Neuronal stem cell (in vitro differentiated cells): ENCODE measurements at regions not wholly inside any gene's neighbourhood (a gene's known extent, or its start where the extent isn't known, plus 50 kb on each side); places are given as distances from the start of the nearest gene placed in this dataset.

Source experiments
- DNase-seq: peaks from one replicate; pipeline ENCODE4 v3.0.0-alpha.2; 2013; ENCODE audit warnings: low spot score
- H2AFZ ChIP-seq: one replicate; pipeline ENCODE4 v1.6.1; 2013; ENCODE audit warnings: mild to moderate bottlenecking, low read length, inconsistent platforms
- H2AK5ac ChIP-seq: 2 replicates; pipeline ENCODE4 v1.6.1; 2013; ENCODE audit warnings: low read depth, mild to moderate bottlenecking, inconsistent platforms, low read length, moderate library complexity, mixed read lengths
- H2BK120ac ChIP-seq: 2 replicates; pipeline ENCODE4 v1.6.1; 2013; ENCODE audit warnings: low read depth, mild to moderate bottlenecking, inconsistent platforms, low read length, moderate library complexity, mixed read lengths
- H2BK12ac ChIP-seq: one replicate; pipeline ENCODE4 v1.6.1; 2013; ENCODE audit warnings: low read length, inconsistent platforms
- H2BK15ac ChIP-seq: 2 replicates; pipeline ENCODE4 v1.6.1; 2013; ENCODE audit warnings: mild to moderate bottlenecking, low read length, inconsistent platforms, mixed read lengths
- H2BK5ac ChIP-seq: one replicate; pipeline ENCODE4 v1.6.1; 2013; ENCODE audit warnings: inconsistent platforms, mild to moderate bottlenecking, low read length, moderate library complexity
- H3K14ac ChIP-seq: one replicate; pipeline ENCODE4 v1.6.1; 2013; ENCODE audit warnings: low read length, inconsistent platforms
- H3K18ac ChIP-seq: 2 replicates; pipeline ENCODE4 v1.6.1; 2013; ENCODE audit warnings: low read length, inconsistent platforms
- H3K23ac ChIP-seq: 2 replicates; pipeline ENCODE4 v1.6.1; 2013; ENCODE audit warnings: low read depth, mild to moderate bottlenecking, mixed read lengths, low read length, inconsistent platforms; ENCODE audit not compliant: poor library complexity
- H3K27ac ChIP-seq: replicated peaks from 3 replicates; pipeline ENCODE4 v1.5.1; 2013; ENCODE audit warnings: low read length, inconsistent platforms
- H3K27me3 ChIP-seq, 3 experiments: 2 replicates each; pipeline ENCODE4 v1.6.1; 2013; ENCODE audit warnings: low read length in 3 of 3, mild to moderate bottlenecking in 2 of 3, inconsistent platforms in 1 of 3, low read depth in 1 of 3, mixed read lengths in 1 of 3, moderate library complexity in 1 of 3; ENCODE audit not compliant: control insufficient read depth in 3 of 3, insufficient read depth in 3 of 3
- H3K36me3 ChIP-seq, 2 donors: replicated peaks in 1 of 2; 2 replicates each; pipeline ENCODE4 v1.6.1; 2013; ENCODE audit warnings: low read length in 2 of 2; ENCODE audit not compliant: control insufficient read depth in 2 of 2, insufficient read depth in 2 of 2
- H3K4ac ChIP-seq: 2 replicates; pipeline ENCODE4 v1.6.1; 2013; ENCODE audit warnings: inconsistent platforms, mild to moderate bottlenecking, low read length, moderate library complexity
- H3K4me1 ChIP-seq, 2 donors: 1 replicate in 1 of 2; 2 replicates in 1 of 2; pipeline ENCODE4 v1.6.1; 2013; ENCODE audit warnings: low read length in 2 of 2, low read depth in 1 of 2; ENCODE audit not compliant: control insufficient read depth in 2 of 2, insufficient read depth in 1 of 2
- H3K4me2 ChIP-seq: one replicate; pipeline ENCODE4 v1.6.1; 2013; ENCODE audit warnings: mild to moderate bottlenecking, low read length, inconsistent platforms; ENCODE audit not compliant: insufficient read depth, poor library complexity, severe bottlenecking
- H3K4me3 ChIP-seq, 2 donors: 2 replicates each; pipeline ENCODE4 v1.5.1; 2013; ENCODE audit warnings: low read length in 2 of 2, mild to moderate bottlenecking in 2 of 2, inconsistent platforms in 1 of 2, moderate library complexity in 1 of 2
- H3K79me1 ChIP-seq: one replicate; pipeline ENCODE4 v1.6.1; 2013; ENCODE audit warnings: low read depth, mild to moderate bottlenecking, inconsistent platforms, low read length, moderate library complexity
- H3K9ac ChIP-seq: one replicate; pipeline ENCODE4 v1.6.1; 2013; ENCODE audit warnings: mild to moderate bottlenecking, low read depth, low read length, inconsistent platforms; ENCODE audit not compliant: poor library complexity
- H3K9me3 ChIP-seq, 2 donors: replicated peaks in 1 of 2; 2 replicates each; pipeline versions ENCODE3 to v1.6.1; 2013; ENCODE audit warnings: low read length in 2 of 2, mild to moderate bottlenecking in 2 of 2, inconsistent platforms in 1 of 2, low read depth in 1 of 2, mixed read lengths in 1 of 2, moderate library complexity in 1 of 2; ENCODE audit not compliant: control insufficient read depth in 2 of 2, insufficient read depth in 1 of 2
- H4K8ac ChIP-seq: one replicate; pipeline ENCODE4 v1.6.1; 2013; ENCODE audit warnings: low read depth, mild to moderate bottlenecking, inconsistent platforms, low read length, moderate library complexity
- H4K91ac ChIP-seq: one replicate; pipeline ENCODE4 v1.6.1; 2013; ENCODE audit warnings: low read length, low read depth, mild to moderate bottlenecking, inconsistent platforms; ENCODE audit not compliant: poor library complexity
- WGBS, 2 donors: extraction: QIAGEN DNeasy Blood & Tissue Kit; methylation state at CpG; one replicate each; pipeline ENCODE4 v1.1.7; 2013; ENCODE audit warnings: missing lambda C conversion rate in 2 of 2, mixed read lengths in 1 of 2; ENCODE audit not compliant: insufficient read length in 2 of 2, insufficient replicate concordance in 1 of 2; ENCODE audit errors: extremely low coverage in 2 of 2; 5-methylcytosine and 5-hydroxymethylcytosine counted together

DNA sequence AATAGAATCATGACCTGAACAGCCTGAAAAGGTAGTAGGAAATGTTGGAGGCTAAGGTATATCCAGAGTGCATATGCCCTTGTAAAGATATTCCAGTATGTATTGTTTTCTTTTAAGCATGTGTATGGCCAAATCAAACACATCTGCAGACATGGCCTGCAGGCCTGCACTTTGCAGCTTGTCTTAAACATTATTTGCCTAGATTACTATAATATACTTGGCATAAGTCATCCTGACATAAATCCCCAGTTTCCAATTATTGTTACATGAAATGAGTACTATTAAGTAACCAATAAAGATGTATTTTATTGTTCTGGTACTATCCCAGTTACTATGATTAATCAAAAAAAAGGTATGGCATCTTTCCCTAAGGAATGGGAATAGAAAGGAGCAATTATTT lies 169.1 kb upstream of the PTBP2 start:
- Histone ChIP-seq H3K4me2 (no peak overlapping the region), H4K8ac (no peak overlapping the region), H4K91ac (no peak overlapping the region), H3K23ac (no peak overlapping the region), H3K27me3 (no peaks in the 10 kb centered on the region), H2BK12ac (no peak overlapping the region), H2BK5ac (no peak overlapping the region), H3K9me3 (no peaks in the 10 kb centered on the region), H2AK5ac (no peak overlapping the region), H3K4me1 (peaks cover 0 to 1% of the 10 kb centered on the region in 2 donors), H3K4ac (no peak overlapping the region), H3K36me3 (no peaks in the 10 kb centered on the region), H3K18ac (no peak overlapping the region), H3K4me3 (no peak overlapping the region), H3K27ac (no peak overlapping the region), H2BK120ac (no peak overlapping the region), H3K79me1 (no peaks in the 10 kb centered on the region), H2BK15ac (no peak overlapping the region), H3K9ac (no peak overlapping the region), H3K14ac (no peak overlapping the region), H2AFZ (no peak overlapping the region)
- DNase-seq = no peak

GRCh38 chr1:96553811-96554210 lies 167.8 kb upstream of the PTBP2 start:
- Histone ChIP-seq H4K91ac (no peak overlapping the region), H2BK15ac (no peak overlapping the region), H3K4ac (no peak overlapping the region), H3K23ac (no peak overlapping the region), H3K27me3 (no peaks in the 10 kb centered on the region), H2AFZ (no peak overlapping the region), H3K4me3 (no peak overlapping the region), H2BK120ac (no peak overlapping the region), H3K4me1 (peaks cover 0 to 1% of the 10 kb centered on the region in 2 donors), H3K27ac (no peak overlapping the region), H3K4me2 (no peak overlapping the region), H3K79me1 (no peaks in the 10 kb centered on the region), H3K9me3 (no peaks in the 10 kb centered on the region), H3K9ac (no peak overlapping the region), H4K8ac (no peak overlapping the region), H3K14ac (no peak overlapping the region), H3K36me3 (no peaks in the 10 kb centered on the region), H3K18ac (no peak overlapping the region), H2BK12ac (no peak overlapping the region), H2AK5ac (no peak overlapping the region), H2BK5ac (no peak overlapping the region)
- WGBS, 2 donors = no CpG with 5 or more reads among the region's 1 CpG
- DNase-seq = no peak

DNA sequence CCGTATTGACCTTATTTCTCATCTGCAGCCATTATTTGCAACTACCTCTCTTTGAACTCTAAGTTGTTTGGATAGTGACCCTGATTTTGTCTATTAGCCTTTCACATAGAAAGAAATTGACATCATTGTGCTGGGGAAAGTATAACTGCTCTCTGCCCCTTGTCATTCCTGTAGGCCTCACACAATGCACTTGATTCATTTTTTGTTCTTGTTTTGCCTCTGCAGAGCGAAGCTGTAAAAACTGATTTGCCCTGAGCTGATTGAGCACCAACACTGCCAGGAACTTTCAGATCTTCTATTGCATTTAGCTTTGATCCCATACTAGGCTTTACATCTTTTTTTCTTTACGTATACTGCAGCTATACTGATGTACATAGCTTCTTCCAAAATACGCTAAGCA lies 167.2 kb upstream of the PTBP2 start:
- H3K4me2 ChIP-seq = no peak overlapping the region
- H3K4ac ChIP-seq = no peak overlapping the region
- H3K36me3 ChIP-seq = no peaks in the 10 kb centered on the region
- no peak overlapping the region for H2BK5ac ChIP-seq
- peaks cover 0 to 1% of the 10 kb centered on the region in 2 donors for H3K4me1 ChIP-seq
- peak overlapping the region; percentile 39 for H2AFZ ChIP-seq
- no peak overlapping the region for H2AK5ac ChIP-seq
- H3K4me3 ChIP-seq = no peak overlapping the region
- no peak overlapping the region for H2BK12ac ChIP-seq
- no peaks in the 10 kb centered on the region for H3K27me3 ChIP-seq
- no peak for DNase-seq
- H4K8ac ChIP-seq = no peak overlapping the region
- H3K14ac ChIP-seq = no peak overlapping the region
- WGBS, 2 donors = no CpG with 5 or more reads among the region's 4 CpGs
- no peak overlapping the region for H2BK15ac ChIP-seq
- H2BK120ac ChIP-seq = no peak overlapping the region
- H3K23ac ChIP-seq = no peak overlapping the region
- H3K79me1 ChIP-seq = no peaks in the 10 kb centered on the region
- no peak overlapping the region for H3K9ac ChIP-seq
- no peak overlapping the region for H3K18ac ChIP-seq
- H4K91ac ChIP-seq = no peak overlapping the region
- H3K9me3 ChIP-seq = no peaks in the 10 kb centered on the region
- H3K27ac ChIP-seq = no peak overlapping the region

DNA sequence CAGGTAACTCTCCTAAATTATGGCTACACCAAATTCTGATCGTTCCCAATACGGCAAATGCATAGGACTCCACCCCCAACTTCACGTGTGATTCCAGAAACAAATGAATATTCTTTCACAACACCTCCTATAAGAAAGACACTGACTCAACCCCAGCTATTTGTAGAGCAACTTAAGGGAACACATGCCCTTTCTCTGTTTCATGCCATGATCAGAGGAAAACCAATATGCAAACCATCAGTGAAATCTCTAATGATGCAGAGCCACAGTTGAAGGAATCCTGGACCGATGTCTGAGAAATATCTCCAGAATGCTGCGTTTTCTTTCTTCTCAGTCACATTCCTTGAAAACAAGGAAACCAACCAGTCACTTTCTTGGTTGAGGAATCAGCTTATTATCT lies 164.2 kb upstream of the PTBP2 start:
- Histone ChIP-seq H2AFZ (no peak overlapping the region), H3K79me1 (no peaks in the 10 kb centered on the region), H4K91ac (no peak overlapping the region), H2BK12ac (no peak overlapping the region), H3K4ac (no peak overlapping the region), H3K18ac (no peak overlapping the region), H3K9ac (no peak overlapping the region), H3K23ac (no peak overlapping the region), H2AK5ac (no peak overlapping the region), H4K8ac (no peak overlapping the region), H3K14ac (no peak overlapping the region), H3K27me3 (no peaks in the 10 kb centered on the region), H3K27ac (no peak overlapping the region), H3K36me3 (no peaks in the 10 kb centered on the region), H2BK5ac (no peak overlapping the region), H3K4me2 (no peak overlapping the region), H2BK120ac (no peak overlapping the region), H3K9me3 (peaks cover 0 to 2% of the 10 kb centered on the region in 2 donors), H3K4me1 (peaks cover 0 to 1% of the 10 kb centered on the region in 2 donors), H3K4me3 (no peak overlapping the region), H2BK15ac (no peak overlapping the region)
- no peak for DNase-seq
- no CpG with 5 or more reads among the region's 5 CpGs for WGBS, 2 donors
